Calu3 (cell line): ENCODE measurements at regions not wholly inside any gene's neighbourhood (a gene's known extent, or its start where the extent isn't known, plus 50 kb on each side); places are given as distances from the start of the nearest gene placed in this dataset.

Experiments
- BruUV-seq: library from RNA; stranded (reverse); fragments of 400-500 nt; replicated peaks from 2 replicates; lab custom pipeline; 2021; lab: Mats Ljungman, UMichigan
- CTCF ChIA-PET: fragments of 300-600 bp; sonication (Branson Sonifier 250); formaldehyde crosslinking; loops from one replicate; lab custom pipeline; 2022; ENCODE audit warnings: antibody characterized with exemption; lab: Charles Lee
- DNase-seq: peaks from one replicate; pipeline ENCODE4 v3.0.0; 2022
- H3K27ac Mint-ChIP-seq: one replicate; pipeline ENCODE4 v1.8.0; 2022; ENCODE audit warnings: mixed read lengths; ENCODE audit not compliant: unreplicated experiment
- H3K27me3 Mint-ChIP-seq: one replicate; pipeline ENCODE4 v1.8.0; 2022; ENCODE audit warnings: mixed read lengths; ENCODE audit not compliant: unreplicated experiment
- H3K36me3 Mint-ChIP-seq: one replicate; pipeline ENCODE4 v1.8.0; 2022; ENCODE audit warnings: mild to moderate bottlenecking, moderate library complexity, mixed read lengths; ENCODE audit not compliant: insufficient read depth, unreplicated experiment
- H3K4me1 Mint-ChIP-seq: one replicate; pipeline ENCODE4 v1.8.0; 2022; ENCODE audit warnings: mild to moderate bottlenecking, low read depth, mixed read lengths; ENCODE audit not compliant: unreplicated experiment
- H3K4me3 Mint-ChIP-seq: one replicate; pipeline ENCODE4 v1.8.0; 2022; ENCODE audit warnings: mild to moderate bottlenecking, low read depth, moderate library complexity, mixed read lengths; ENCODE audit not compliant: unreplicated experiment
- H3K9me3 Mint-ChIP-seq: one replicate; pipeline ENCODE4 v1.8.0; 2022; ENCODE audit warnings: low read depth, mixed read lengths; ENCODE audit not compliant: unreplicated experiment
- intact Hi-C: fragments of 100-400 bp; cut with micrococcal nuclease; formaldehyde crosslinking; loops from one replicate; pipeline ENCODE4 v1.10.0; 2022; ENCODE audit not compliant: unreplicated experiment
- TF ChIP-seq, protein P1 (sequence below): fragments of 200-600 bp; IDR thresholded peaks from one replicate; pipeline ENCODE4 v1.8.0; 2022; ENCODE audit warnings: antibody characterized with exemption; ENCODE audit not compliant: unreplicated experiment

DNA sequence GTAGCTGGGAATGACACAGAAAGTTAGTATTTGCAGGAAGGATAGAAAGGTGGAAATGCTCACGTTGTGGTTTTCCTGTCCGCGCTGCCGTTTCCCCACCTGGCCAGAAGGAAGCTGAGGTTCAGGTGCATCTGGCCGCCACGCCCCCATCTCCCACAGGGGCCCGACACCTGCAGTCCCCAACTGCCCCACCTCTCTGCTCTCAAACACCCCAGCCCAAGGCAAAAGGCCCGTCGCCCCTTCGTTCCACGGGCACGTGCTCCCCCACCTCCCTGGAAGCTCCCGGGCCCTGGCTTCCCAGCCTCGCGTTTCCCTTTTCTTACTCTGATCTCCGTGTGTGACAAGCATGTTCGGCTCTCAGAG is 985.1 kb downstream of the BRD1 start:
- H3K9me3 Mint-ChIP-seq, result peaks cover 21% of the 10 kb centered on the region
- TF ChIP-seq, protein P1, sequence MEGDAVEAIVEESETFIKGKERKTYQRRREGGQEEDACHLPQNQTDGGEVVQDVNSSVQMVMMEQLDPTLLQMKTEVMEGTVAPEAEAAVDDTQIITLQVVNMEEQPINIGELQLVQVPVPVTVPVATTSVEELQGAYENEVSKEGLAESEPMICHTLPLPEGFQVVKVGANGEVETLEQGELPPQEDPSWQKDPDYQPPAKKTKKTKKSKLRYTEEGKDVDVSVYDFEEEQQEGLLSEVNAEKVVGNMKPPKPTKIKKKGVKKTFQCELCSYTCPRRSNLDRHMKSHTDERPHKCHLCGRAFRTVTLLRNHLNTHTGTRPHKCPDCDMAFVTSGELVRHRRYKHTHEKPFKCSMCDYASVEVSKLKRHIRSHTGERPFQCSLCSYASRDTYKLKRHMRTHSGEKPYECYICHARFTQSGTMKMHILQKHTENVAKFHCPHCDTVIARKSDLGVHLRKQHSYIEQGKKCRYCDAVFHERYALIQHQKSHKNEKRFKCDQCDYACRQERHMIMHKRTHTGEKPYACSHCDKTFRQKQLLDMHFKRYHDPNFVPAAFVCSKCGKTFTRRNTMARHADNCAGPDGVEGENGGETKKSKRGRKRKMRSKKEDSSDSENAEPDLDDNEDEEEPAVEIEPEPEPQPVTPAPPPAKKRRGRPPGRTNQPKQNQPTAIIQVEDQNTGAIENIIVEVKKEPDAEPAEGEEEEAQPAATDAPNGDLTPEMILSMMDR, result no peak
- no TSS peak for BruUV-seq
- CTCF ChIA-PET, result no interaction called here
- no peaks in the 10 kb centered on the region for H3K27me3 Mint-ChIP-seq
- no peak for DNase-seq
- H3K27ac Mint-ChIP-seq, result no peak overlapping the region
- H3K4me3 Mint-ChIP-seq, result no peak overlapping the region
- intact Hi-C loops, result no loop called here
- H3K36me3 Mint-ChIP-seq, result no peaks in the 10 kb centered on the region
- H3K4me1 Mint-ChIP-seq, result no peaks in the 10 kb centered on the region

DNA sequence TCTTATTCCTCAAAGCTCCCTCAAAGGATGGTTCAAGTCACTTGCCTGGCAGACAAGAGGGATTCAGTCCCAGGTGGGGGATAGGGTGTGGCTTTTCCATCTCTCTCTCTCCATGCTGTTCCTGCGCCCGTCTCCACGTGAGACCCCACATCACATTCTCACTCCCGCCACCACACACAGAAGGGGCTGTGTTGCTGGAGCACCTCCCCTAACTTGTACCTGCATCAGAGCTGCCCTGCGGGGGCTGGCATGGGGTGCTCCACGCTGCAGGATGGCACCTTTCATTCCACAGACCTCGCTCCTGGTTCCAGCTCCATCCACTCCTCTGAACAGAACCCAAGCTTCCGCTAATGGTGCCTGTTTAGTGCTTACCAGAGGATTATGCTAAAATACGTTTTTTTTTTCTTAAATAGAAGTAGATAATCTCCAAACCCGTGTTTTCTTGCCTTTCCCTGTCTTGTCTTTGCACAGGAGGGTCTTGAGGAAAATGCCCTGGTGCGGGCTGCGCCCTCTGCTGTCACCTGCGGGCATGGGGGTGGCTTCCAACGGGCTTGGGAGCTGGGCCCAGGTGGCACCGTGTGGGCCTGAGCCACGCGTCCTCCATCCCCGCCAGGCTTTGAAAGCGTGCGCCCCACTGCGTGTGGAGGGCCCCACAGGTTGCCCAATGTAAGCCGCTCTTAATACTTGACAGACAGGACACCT is 985.6 kb downstream of the BRD1 start:
- no peak for DNase-seq
- Mint-ChIP-seq H3K36me3 (peaks cover 4% of the 10 kb centered on the region), H3K27ac (no peak overlapping the region), H3K27me3 (no peaks in the 10 kb centered on the region), H3K4me1 (no peaks in the 10 kb centered on the region), H3K9me3 (peaks cover 24% of the 10 kb centered on the region), H3K4me3 (no peak overlapping the region)
- TF ChIP-seq, protein P1, result no peak
- intact Hi-C loops, result no loop called here
- CTCF ChIA-PET, result no interaction called here
- BruUV-seq, result no TSS peak

DNA sequence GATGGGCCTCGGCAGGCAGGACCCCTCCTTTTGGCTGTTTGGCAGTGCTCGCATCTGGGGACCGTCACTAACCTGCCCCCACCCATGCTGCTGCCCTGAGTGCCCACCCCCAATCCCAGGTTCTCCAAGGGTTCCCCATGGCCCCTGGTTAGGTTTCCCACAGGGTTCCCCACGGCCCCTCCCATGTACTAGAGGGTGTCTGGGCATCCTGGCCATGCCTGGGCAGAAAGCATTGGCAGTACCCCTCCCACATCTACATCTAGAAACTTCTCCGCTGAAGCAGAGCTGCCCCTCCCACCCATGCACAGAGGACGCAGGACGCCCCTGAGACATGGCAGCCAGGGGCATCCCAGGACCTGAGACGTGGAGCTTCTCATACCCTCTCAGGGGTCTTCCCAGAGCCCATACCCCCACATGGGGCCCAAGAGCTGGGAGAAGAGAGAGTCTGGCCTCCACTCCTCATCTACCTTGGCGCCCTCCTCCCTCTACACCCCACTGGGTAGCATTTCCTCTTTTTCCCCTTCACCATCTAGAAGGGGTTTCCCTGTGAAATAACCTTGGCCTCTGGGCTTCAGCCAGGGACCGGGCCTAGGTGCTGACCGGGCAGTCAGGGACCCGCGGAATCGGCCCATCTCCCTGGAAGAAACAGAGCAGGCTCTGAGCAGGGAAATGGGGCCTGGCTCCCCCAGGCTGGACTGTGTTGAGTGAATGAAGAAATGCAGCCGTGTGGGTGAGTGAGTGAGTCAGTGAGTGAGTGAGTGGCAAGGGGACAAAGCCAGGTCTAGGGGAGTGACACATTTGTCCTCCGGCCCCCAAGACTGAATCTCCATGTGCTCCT is 987.3 kb downstream of the BRD1 start:
- TF ChIP-seq, protein P1, result no peak
- Mint-ChIP-seq H3K9me3 (peaks cover 19% of the 10 kb centered on the region), H3K27ac (no peak overlapping the region), H3K36me3 (peaks cover 5% of the 10 kb centered on the region), H3K4me3 (no peak overlapping the region), H3K27me3 (no peaks in the 10 kb centered on the region), H3K4me1 (no peaks in the 10 kb centered on the region)
- no TSS peak for BruUV-seq
- CTCF ChIA-PET, result no interaction called here
- DNase-seq, result no peak
- intact Hi-C loops, result no loop called here

DNA sequence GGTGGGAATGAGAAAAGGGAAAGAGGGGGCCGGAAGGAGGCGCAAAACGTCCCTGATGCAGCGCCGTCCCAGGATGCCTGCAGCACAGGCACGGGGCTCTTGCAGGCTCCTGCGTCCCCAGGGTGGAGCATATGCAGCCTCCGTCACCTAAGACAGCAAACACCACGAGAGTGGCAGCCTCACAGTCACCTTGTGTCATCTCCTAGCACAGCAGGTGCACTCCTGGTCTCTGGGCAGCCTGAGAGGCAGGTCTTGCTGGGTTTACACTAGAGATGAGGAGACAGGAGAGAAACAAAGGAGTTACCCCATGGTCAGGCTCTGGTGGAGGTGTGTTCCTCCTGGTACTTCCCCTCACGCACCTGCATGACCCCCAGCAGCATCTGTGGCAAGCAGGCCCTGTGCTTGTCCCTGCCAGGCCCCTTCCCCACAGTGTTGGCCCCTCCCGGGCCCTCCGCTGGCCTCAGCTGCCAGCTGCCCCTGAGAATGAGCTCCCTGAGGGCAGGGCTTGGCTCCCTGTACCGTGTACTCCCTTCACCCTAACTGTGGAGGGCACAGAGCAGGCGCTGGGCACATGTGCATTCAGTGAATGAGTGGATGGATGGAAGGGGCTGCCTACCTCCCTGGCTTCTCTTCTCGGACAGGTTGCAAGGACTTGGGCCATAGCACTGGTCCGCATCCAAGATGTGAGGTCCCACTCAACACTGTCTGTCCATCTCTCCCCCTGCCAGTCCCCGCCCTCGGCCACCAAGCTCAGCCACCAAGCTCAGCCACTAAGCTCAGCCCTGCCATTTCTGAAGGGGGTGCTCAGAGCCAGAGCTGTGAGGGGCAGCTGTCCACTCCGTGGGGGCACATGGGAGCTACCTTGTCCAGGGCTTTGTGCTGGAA is 988.6 kb downstream of the BRD1 start:
- CTCF ChIA-PET, result no interaction called here
- H3K36me3 Mint-ChIP-seq, result peaks cover 5% of the 10 kb centered on the region
- BruUV-seq, result no TSS peak
- TF ChIP-seq, protein P1, result no peak
- no peak overlapping the region for H3K27ac Mint-ChIP-seq
- H3K9me3 Mint-ChIP-seq, result peaks cover 13% of the 10 kb centered on the region
- intact Hi-C loops, result no loop called here
- no peaks in the 10 kb centered on the region for H3K4me1 Mint-ChIP-seq
- H3K27me3 Mint-ChIP-seq, result no peaks in the 10 kb centered on the region
- DNase-seq, result no peak
- H3K4me3 Mint-ChIP-seq, result no peak overlapping the region
